Panc1 (cell line): ENCODE measurements at regions not wholly inside any gene's neighbourhood (a gene's known extent, or its start where the extent isn't known, plus 50 kb on each side); places are given as distances from the start of the nearest gene placed in this dataset.

Experiments
- ATAC-seq: fragments of 200-7000 bp; cut with Tn5 transposase; 2 replicates; pipeline ENCODE4 v1.9.1; 2020; ENCODE audit warnings: mild to moderate bottlenecking, moderate library complexity
- BruUV-seq: library from RNA; stranded (reverse); fragments of 400-500 nt; replicated peaks from 2 replicates; lab custom pipeline; 2021; lab: Mats Ljungman, UMichigan
- CTCF ChIA-PET: fragments of 300-600 bp; sonication (Branson Sonifier 250); formaldehyde crosslinking; loops from one replicate; lab custom pipeline; 2022; ENCODE audit warnings: antibody characterized with exemption; lab: Charles Lee
- POLR2A ChIA-PET: fragments of 300-600 bp; sonication (Branson Sonifier 250); formaldehyde crosslinking; loops from one replicate; lab custom pipeline; 2022; ENCODE audit warnings: antibody characterized with exemption; lab: Charles Lee
- DNase-seq: peaks from one replicate; pipeline ENCODE4 v3.0.0-alpha.2; 2010; ENCODE audit warnings: low read depth, low spot score
- H3K27ac ChIP-seq: 2 replicates; pipeline ENCODE4 v1.5.1; 2011; ENCODE audit warnings: mild to moderate bottlenecking, low read length, inconsistent platforms
- H3K27me3 ChIP-seq: fragments of 200-500 bp; sonication (Bioruptor generic); 2 replicates; pipeline ENCODE4 v1.6.0; 2014; ENCODE audit warnings: low read length, inconsistent platforms; ENCODE audit not compliant: control insufficient read depth, insufficient read depth
- H3K36me3 ChIP-seq: fragments of 200-500 bp; sonication (Bioruptor generic); 2 replicates; pipeline ENCODE4 v1.5.1; 2014; ENCODE audit warnings: inconsistent platforms, mild to moderate bottlenecking, low read length, moderate library complexity; ENCODE audit not compliant: control insufficient read depth, insufficient read depth
- H3K4me1 ChIP-seq: 2 replicates; pipeline ENCODE4 v1.5.1; 2011; ENCODE audit warnings: inconsistent platforms, mild to moderate bottlenecking, low read length, moderate library complexity; ENCODE audit not compliant: control insufficient read depth, insufficient read depth
- H3K4me3 ChIP-seq, 2 experiments: 2 replicates each; pipeline ENCODE4 v1.5.1; 2011 to 2012; ENCODE audit warnings: low read depth in 2 of 2, low read length in 2 of 2, mild to moderate bottlenecking in 2 of 2, inconsistent platforms in 1 of 2, moderate library complexity in 1 of 2
- H3K9me3 ChIP-seq: fragments of 200-500 bp; sonication (Bioruptor generic); 2 replicates; pipeline ENCODE4 v1.5.1; 2014; ENCODE audit warnings: low read depth, mild to moderate bottlenecking, inconsistent platforms, low read length, moderate library complexity; ENCODE audit not compliant: control insufficient read depth, insufficient read depth
- POLR2AphosphoS5 ChIP-seq: IDR thresholded peaks from 2 replicates; pipeline ENCODE4 v1.6.1; 2012; ENCODE audit warnings: mild to moderate bottlenecking, low read depth, low read length, moderate library complexity
- SIN3A ChIP-seq: IDR thresholded peaks from 2 replicates; pipeline ENCODE4 v1.6.1; 2012; ENCODE audit warnings: low read depth, mild to moderate bottlenecking, low read length, moderate library complexity, borderline replicate concordance; ENCODE audit not compliant: insufficient read depth
- TCF7L2 ChIP-seq: IDR thresholded peaks from 2 replicates; pipeline ENCODE4 v1.6.1; 2011; ENCODE audit warnings: mild to moderate bottlenecking, low read depth, low read length, inconsistent platforms
- in situ Hi-C: cut with HindIII; loops from 2 replicates; pipeline ENCODE4 v1.10.0; 2016; ENCODE audit warnings: low sequenced_read_pairs, low pct_unique_long_range_greater_than_20kb
- intact Hi-C: fragments of 100-400 bp; cut with micrococcal nuclease; formaldehyde crosslinking; loops from one replicate; pipeline ENCODE4 v1.10.0; 2022; ENCODE audit not compliant: unreplicated experiment
- TF ChIP-seq, protein P1 (sequence below), 2 experiments: IDR thresholded peaks; 2 replicates each; pipeline ENCODE4 v1.6.1; 2011 to 2012; ENCODE audit warnings: low read depth in 2 of 2, control low read depth in 1 of 2, low read length in 1 of 2, mild to moderate bottlenecking in 1 of 2, moderate library complexity in 1 of 2; ENCODE audit not compliant: insufficient read depth in 1 of 2
- TF ChIP-seq, protein P2 (sequence below): fragments of 450-650 bp; IDR thresholded peaks from 2 replicates; pipeline ENCODE4 v1.5.1; 2017; ENCODE audit warnings: mild to moderate bottlenecking

DNA sequence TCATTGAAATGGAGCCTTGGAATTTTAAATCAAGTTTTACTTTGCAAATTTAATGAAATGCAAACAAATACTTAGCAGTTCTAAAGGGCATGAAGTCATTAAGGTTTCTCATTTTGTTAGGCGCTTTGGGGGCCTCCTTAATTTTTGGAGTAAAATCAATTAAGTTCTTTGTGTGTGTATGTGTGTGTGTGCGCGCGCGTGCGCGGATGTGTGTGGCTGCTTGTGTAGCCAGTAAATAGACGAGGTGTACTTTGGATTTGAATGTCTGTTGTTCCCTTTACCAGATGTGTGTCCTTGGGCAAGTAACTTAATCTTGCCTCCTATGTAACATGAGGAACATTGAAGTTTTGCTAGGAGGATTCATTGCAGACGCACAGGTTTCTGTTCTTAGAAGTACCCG is 1051.4 kb upstream of the EEF2KMT start:
- Histone ChIP-seq H3K36me3 (no peaks in the 10 kb centered on the region), H3K27ac (no peak overlapping the region), H3K4me3 (no peak overlapping the region), H3K9me3 (no peaks in the 10 kb centered on the region), H3K4me1 (no peaks in the 10 kb centered on the region), H3K27me3 (no peaks in the 10 kb centered on the region)
- BruUV-seq: no TSS peak
- intact Hi-C loops: no loop called here
- ChIA-PET POLR2A (no interaction called here), CTCF (no interaction called here)
- TF ChIP-seq TCF7L2: no peak
- TF ChIP-seq, protein P1, sequence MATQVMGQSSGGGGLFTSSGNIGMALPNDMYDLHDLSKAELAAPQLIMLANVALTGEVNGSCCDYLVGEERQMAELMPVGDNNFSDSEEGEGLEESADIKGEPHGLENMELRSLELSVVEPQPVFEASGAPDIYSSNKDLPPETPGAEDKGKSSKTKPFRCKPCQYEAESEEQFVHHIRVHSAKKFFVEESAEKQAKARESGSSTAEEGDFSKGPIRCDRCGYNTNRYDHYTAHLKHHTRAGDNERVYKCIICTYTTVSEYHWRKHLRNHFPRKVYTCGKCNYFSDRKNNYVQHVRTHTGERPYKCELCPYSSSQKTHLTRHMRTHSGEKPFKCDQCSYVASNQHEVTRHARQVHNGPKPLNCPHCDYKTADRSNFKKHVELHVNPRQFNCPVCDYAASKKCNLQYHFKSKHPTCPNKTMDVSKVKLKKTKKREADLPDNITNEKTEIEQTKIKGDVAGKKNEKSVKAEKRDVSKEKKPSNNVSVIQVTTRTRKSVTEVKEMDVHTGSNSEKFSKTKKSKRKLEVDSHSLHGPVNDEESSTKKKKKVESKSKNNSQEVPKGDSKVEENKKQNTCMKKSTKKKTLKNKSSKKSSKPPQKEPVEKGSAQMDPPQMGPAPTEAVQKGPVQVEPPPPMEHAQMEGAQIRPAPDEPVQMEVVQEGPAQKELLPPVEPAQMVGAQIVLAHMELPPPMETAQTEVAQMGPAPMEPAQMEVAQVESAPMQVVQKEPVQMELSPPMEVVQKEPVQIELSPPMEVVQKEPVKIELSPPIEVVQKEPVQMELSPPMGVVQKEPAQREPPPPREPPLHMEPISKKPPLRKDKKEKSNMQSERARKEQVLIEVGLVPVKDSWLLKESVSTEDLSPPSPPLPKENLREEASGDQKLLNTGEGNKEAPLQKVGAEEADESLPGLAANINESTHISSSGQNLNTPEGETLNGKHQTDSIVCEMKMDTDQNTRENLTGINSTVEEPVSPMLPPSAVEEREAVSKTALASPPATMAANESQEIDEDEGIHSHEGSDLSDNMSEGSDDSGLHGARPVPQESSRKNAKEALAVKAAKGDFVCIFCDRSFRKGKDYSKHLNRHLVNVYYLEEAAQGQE (IDR thresholded peaks at IDR 0.05; ENCODE audit: insufficient read depth in 1 of 2, low read depth in 2 of 2, low read length in 1 of 2): no peak
- TF ChIP-seq, protein P2, sequence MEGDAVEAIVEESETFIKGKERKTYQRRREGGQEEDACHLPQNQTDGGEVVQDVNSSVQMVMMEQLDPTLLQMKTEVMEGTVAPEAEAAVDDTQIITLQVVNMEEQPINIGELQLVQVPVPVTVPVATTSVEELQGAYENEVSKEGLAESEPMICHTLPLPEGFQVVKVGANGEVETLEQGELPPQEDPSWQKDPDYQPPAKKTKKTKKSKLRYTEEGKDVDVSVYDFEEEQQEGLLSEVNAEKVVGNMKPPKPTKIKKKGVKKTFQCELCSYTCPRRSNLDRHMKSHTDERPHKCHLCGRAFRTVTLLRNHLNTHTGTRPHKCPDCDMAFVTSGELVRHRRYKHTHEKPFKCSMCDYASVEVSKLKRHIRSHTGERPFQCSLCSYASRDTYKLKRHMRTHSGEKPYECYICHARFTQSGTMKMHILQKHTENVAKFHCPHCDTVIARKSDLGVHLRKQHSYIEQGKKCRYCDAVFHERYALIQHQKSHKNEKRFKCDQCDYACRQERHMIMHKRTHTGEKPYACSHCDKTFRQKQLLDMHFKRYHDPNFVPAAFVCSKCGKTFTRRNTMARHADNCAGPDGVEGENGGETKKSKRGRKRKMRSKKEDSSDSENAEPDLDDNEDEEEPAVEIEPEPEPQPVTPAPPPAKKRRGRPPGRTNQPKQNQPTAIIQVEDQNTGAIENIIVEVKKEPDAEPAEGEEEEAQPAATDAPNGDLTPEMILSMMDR: no peak
- no peak for TF ChIP-seq POLR2AphosphoS5
- no peak for TF ChIP-seq SIN3A
- ATAC-seq (no peak), DNase-seq (no peak)
- in situ Hi-C loops: no loop called here

DNA sequence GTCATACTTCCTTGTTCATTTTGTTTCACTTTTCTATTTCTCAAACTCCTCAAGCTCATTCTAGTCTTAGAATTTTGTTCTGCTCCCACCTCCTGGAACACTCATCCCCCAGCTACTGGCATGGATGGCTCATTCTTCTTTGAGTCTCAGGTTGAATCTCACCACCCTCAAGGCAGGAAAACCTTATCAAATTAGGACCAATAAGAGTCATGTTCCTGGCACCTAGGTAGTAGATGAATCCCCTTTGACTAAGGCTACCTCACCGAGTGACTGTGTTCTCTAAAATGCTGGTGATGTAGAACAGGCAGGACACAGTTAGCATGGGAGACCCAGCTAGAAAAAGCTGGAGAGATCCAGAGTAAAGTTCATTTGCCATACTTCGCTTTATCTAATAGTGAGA is 1050.8 kb upstream of the EEF2KMT start:
- Histone ChIP-seq H3K9me3 (no peaks in the 10 kb centered on the region), H3K4me3 (no peak overlapping the region), H3K4me1 (no peaks in the 10 kb centered on the region), H3K36me3 (no peaks in the 10 kb centered on the region), H3K27me3 (no peaks in the 10 kb centered on the region), H3K27ac (no peak overlapping the region)
- ATAC-seq: no peak
- DNase-seq: no peak
- no TSS peak for BruUV-seq
- TF ChIP-seq, protein P2: no peak
- TF ChIP-seq TCF7L2: no peak
- TF ChIP-seq, protein P1 (IDR thresholded peaks at IDR 0.05; ENCODE audit: insufficient read depth in 1 of 2, low read depth in 2 of 2, low read length in 1 of 2): no peak
- no peak for TF ChIP-seq SIN3A
- TF ChIP-seq POLR2AphosphoS5: no peak
- CTCF ChIA-PET: no interaction called here
- intact Hi-C loops (no loop called here), in situ Hi-C loops (no loop called here)
- POLR2A ChIA-PET: interaction anchor here (0.6 kb wide), 1 partner anchor 9 kb away, joined by 5 read pairs; no protein-coding TSS in a partner anchor
